Hepatocyte (in vitro differentiated cells): ENCODE measurements at regions not wholly inside any gene's neighbourhood (a gene's known extent, or its start where the extent isn't known, plus 50 kb on each side); places are given as distances from the start of the nearest gene placed in this dataset.

Experiments used
- CTCF ChIP-seq: fragments of 200-600 bp; sonication (generic); IDR thresholded peaks from 2 replicates; pipeline ENCODE4 v1.5.1; 2016; ENCODE audit warnings: antibody characterized with exemption, mild to moderate bottlenecking; ENCODE audit not compliant: poor library complexity
- EZH2 ChIP-seq: fragments of 200-600 bp; sonication (generic); IDR thresholded peaks from 2 replicates; pipeline ENCODE4 v1.6.1; 2016; ENCODE audit warnings: antibody characterized with exemption, mild to moderate bottlenecking, borderline replicate concordance
- EZH2phosphoT487 ChIP-seq: fragments of 200-600 bp; sonication (generic); IDR thresholded peaks from one replicate; pipeline ENCODE4 v1.6.1; 2018; ENCODE audit warnings: antibody characterized with exemption, mild to moderate bottlenecking, low read depth, moderate library complexity; ENCODE audit not compliant: unreplicated experiment, severe bottlenecking

GRCh38 chr6:145075425-145075824 lies 659.9 kb downstream of the EPM2A start:
- no peak for TF ChIP-seq CTCF
- no peak for TF ChIP-seq EZH2
- no peak for TF ChIP-seq EZH2phosphoT487
